GM10847 (cell line): ENCODE measurements at regions not wholly inside any gene's neighbourhood (a gene's known extent, or its start where the extent isn't known, plus 50 kb on each side); places are given as distances from the start of the nearest gene placed in this dataset.

Source experiments
- POLR2A ChIP-seq: IDR thresholded peaks from 2 replicates; pipeline ENCODE4 v1.6.1; 2011; ENCODE audit not compliant: insufficient read length; ENCODE audit errors: extremely low read depth

DNA sequence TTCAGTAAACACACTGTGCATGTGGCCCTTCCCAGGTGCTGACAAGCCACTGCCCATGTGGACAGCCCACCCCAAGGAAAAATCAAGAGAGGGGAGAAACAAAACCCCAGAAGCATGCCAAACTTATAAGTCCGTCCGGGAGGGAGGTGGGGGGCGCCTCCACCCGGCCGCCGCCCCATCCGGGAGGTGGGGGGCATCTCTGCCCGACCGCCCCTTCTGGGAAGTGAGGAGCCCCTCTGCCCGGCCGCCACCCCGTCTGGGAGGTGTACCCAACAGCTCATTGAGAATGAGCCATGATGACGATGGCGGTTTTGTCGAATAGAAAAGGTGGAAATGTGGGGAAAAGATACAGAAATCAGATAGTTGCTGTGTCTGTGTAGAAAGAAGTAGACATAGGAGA is 53.8 kb upstream of the C2CD4B start:
- TF ChIP-seq POLR2A, result no peak

DNA sequence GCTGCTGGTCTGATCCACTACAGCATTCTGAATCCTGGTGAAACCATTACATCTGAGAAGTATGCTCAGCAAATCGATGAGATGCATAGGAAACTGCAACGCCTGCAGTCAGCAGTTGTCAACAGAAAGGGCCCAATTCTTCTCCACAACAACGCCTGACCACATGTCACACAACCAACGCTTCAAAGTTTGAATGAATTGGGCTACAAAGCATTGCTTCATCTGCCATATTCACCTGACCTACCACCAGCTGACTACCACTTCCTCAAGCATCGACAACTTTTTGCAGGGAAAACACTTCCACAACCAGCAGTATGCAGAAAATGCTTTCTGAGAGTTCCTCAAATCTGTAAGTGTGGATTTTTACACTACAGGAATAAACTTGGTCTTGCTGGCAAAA is 54.7 kb upstream of the C2CD4B start:
- no peak for TF ChIP-seq POLR2A

DNA sequence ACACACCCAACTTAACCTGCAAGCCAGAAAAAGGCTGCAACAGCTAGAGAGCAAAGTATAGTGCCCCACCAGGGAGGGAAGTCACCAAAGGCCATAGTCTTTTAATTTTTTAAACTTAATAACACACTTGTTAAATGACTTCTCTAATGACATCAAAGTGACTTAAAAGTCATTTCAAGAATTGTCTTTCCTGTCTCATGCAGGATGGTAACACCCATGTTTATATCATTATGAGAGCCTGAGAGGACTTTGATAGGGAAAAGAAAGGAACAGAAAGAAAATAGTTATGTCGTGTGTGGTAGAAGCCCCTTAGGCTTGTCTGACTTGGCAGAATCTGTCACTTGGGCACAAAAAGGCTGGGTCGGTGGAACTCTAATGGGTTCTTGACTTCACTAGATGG is 57.9 kb upstream of the C2CD4B start:
- no peak for TF ChIP-seq POLR2A

DNA sequence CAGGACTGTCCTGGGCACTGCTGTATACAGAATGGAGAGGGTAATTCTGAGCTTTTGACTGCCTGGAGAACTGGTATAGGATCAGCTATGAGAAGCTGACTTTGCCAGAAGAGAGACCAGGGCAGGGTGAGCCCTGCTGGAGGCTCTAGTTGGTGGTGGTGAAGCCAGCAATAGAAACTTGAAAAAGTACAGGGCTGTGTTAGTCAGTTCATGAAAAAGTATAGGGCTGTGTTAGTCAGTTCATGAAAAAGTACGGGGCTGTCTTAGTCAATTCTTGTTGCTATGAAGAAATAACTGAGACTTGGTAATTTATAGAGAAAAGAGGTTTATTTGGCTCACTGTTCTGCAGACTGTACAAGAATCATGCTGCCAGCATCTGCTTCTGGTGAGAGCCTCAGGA is 63.5 kb upstream of the C2CD4B start:
- TF ChIP-seq POLR2A, result no peak

DNA sequence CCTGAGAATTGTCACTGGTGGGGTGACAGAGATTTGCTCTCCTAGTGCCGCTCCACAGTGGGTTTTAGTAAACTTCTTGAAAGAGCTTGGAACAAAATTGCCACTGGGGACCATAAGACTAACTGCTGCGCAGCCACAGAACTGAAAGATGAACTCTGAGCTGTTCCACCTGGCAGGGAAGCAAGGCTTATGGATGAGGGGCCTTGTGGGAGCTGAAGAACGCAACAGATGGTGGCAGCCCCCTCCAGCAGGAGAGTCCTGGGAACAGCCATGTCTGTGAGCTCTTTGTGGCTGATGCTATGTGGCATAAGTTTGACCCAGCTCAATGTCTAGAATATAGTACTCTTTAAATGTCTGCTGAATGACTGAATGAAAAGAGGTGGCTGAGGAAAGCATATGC is 66.8 kb upstream of the C2CD4B start:
- no peak for TF ChIP-seq POLR2A

DNA sequence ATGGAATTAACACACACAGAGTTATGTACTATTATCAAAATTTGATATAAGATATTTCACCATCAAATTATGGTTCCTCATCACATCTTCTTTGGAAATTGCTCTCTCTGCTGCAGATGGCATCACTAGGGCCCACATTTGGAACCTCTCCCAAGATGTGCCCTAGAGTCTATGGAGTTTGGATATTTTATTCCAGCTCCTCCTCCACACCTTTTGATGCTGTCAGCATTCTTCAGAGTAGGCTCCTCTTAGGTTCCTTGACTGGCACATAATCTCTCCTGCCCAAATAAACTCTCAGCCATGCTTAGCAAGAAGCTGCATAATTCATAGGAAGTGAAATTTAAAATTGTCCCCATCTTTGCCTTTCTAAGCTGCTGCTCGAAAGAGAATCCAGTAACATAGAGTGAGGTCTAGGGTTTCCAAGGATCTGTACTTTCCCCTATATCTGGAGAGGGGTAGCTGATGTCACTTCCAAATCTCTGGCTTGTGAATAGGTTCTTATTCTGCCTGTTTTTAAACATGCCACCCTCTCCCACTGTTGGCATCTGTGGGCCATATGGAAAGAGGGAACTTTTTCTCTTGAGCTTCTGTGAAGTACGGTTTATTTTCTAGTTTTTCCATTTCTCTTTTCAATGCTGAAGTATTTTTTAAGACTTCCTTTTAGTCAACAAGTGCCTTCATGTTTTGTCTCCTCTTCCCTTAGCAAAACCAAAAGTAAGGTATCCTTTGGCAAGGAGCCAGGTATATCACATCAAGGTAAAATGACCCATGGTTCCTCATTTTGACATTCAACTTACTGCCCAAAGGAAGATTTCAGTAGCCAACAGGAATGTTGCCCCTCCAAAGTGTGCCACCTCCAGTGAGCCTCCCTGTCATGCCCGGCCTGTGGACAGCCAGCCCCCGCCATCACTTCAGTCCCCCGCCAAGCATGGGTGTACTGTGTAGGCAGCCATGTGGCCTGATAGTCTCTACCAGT is 75.3 kb upstream of the C2CD4B start:
- TF ChIP-seq POLR2A, result no peak

DNA sequence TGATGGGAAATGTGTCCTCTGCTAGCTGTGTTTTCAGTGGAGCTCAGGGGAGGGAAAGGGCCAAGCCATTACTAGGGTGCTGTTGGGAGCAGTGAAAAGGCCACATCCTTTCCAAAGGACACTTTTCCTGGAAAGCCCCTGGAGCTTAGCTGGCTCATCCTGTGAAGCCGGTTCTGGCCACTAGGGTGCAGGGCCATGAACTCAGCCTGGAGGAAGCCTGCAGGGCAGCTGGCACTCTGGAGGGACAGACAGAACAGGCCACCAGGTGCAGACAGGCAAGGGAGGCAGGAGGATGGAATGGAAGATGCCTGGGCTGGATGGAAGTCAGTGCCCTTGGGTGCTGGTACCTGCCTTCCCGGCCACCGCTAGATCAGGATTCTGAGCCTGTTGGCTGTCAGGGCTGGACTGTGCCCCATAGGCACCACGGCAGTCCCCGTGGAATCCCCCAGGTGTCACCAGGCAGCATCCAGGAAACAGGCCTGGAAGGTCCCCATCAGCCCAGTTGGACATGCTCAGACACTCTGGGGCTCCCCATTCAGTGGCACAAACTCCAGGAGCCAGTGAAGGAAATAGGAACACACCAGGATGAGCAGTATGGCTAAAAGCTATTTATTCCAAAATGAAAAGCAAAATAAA is 76.2 kb upstream of the C2CD4B start:
- no peak for TF ChIP-seq POLR2A

DNA sequence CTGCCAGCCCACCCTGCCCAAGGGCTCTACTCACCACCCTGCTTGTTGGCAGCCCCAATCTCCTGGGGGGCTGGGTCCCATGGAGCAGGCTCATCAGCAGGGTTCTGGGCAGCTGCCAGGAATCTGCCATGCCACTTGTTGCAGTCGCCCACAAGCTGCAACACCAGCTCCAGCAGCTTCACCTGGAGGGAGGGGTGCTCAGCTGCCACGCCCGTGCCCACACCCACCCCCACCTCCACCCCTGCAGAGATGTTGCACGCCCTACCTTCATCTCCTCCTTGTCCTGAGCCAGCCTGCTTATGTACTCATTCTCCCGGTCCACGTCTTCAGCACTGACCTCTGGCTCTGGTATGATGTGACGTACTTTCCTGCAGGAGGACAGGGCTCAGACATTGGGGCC is 77.9 kb upstream of the C2CD4B start:
- TF ChIP-seq POLR2A, result no peak

DNA sequence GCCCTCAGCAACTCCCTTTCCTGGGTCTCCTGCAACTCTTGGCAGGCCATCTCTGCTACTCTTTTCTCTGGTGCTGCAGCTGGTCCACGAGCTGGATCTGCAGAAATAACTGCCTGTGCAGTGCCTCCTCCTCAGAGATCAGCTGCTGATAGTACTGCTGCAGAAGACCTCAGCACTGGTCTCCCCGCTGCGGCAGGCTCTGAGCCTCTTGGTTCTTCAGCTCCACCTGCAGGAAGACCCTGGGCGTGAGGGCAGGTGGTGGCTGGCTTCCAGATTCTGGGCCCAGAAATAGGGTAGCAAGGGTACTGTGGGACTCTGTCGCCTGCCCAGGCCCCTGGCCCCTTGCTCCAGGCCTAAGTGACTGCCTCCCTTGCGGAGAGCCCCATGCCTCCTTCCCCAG is 79.7 kb upstream of the C2CD4B start:
- no peak for TF ChIP-seq POLR2A

DNA sequence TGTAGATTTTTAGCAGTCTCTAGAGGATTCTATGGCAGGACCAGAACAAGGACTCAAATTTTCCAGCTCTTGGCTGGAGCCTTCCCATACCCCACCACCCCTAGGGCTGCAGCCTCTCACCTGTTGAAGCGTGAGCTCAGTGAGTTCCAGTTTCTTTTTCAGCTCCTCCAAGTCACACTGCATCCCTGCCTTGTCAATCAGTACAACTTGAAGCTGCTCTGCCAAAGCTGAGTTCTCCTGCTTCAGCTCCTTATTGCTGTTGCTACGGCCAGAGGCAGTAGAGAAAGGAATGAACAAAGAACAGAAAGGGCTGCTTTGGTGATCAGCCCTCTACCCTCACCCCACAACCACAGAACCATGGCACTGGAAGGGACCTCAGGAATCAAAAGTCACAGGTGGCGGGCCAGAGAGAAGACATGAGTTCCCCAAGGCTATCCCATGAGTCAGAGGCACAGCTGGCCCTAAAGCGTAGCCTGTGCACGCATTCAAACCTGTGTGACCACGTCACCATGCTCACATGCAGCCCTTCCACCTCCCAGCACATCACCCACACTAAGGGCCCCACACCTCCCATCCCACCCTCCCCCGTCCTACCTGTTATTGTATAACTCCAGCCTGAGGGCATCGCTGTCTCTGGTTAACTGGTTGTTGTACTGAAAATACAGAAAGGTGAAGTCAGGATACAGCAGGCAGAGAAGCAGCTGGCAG is 83.3 kb upstream of the C2CD4B start:
- no peak for TF ChIP-seq POLR2A

DNA sequence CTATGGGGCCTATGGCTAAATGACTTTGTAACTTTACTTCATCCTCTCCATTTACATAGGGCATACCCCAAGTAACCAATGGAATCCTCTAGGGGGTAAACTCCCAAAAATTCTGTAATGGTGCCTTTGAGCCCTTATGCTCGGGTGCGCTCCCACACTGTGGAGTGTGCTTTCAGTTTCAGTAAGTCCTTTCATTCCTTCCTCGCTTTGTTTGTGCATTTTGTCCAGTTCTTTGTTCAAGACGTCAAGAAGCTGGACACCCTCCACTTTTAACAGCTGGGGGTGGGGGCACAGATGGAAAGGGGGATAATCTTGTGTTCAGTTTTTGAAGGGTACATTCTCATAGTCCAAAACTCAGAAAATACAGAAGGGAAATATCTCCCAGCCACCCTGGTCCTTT is 84.4 kb upstream of the C2CD4B start:
- TF ChIP-seq POLR2A, result no peak

DNA sequence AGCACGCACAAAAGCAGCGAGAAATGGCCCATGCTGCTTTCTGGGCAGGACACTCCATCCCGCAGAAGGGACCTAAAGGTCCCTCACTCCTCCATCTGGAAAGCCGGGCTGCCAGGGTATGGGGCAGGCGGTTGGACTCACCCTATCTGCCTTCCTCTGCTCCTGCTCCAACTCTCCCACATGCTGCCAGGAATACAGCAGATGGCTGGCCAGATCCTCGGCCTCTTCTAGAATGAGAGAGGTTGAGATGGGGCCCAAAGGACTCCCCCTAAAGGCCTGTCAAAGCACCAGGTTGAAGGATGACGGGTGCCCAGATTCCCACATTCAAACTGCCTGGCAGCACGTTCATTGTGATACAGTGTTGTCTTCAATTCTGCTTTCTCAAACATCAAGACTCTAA is 85.1 kb upstream of the C2CD4B start:
- TF ChIP-seq POLR2A, result no peak

DNA sequence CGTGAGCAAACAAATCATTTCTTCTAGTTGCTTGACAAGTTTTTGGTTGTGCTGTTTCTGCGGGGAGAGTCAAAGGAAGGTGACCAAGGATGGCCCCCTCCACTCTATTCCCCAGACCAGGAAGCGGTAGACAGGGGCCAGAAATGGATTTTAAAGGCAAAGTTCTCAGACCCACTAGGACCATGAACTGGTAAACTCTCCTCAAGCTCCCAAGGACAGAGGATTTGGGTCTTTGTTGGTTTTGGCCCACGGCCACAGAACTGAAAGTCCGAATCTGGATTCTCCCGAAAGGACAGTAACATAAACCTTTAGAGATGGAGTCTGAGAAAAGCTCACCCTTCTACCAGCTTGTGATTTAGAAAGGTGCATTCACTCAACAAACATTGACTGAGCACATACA is 85.9 kb upstream of the C2CD4B start:
- no peak for TF ChIP-seq POLR2A

DNA sequence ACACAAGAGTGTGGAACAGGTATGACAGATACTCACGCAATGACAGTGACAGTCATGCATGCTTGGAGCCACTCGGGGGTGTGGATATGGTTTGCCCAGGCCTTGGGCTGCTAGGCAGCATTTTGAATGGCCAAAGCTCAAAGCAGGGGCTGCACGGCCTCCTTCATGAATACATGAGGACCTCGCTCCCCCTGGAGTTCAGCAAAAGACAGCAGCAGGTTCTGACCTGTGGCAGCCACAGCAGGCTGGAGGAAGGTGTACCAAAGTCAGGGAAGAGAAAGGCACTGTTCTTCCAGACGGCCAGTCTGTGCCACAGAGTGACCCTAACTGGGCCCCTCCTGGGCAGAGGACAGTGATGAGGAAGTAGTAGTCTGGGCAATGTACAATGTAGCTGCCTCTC is 88.2 kb upstream of the C2CD4B start:
- no peak for TF ChIP-seq POLR2A

DNA sequence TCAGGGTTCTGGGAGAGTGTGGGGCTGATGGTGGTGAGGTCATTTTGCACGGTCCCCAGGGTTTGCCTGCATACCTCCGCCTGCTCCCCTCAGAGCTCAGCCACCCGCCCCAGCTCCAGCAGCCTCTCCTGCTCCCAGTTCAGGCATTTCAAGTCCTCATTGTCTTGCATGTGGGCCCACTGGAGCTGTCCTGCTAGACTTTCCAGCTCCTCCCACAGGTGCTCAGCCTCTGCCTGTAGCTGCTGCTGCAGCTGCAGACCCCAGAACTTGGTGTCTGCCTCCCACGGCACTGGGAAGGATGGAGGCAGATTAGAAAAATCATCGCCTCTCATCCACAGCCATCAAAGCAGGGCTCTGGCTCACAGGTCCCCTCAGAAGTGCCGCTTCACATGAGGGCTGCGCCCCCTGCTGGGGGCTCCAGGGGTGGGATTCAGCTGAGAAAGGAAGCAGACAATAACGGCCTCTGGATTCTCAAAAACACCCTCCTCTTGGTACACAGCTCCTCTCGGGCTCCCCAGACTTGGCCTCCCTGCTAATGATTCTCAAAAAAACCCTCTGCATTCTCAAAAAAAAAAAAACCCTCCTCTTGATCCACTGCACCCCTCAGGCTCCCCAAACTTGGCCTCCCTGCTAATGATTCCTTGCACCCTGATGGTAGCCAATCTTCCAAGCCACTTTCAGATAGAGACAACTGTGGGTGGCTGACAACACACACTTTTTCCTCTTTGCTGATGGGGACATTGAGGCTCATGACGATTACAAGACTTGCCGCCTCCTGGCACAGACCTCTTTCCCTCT is 89.3 kb upstream of the C2CD4B start:
- no peak for TF ChIP-seq POLR2A
